HL-60 (cell line): ENCODE measurements at regions not wholly inside any gene's neighbourhood (a gene's known extent, or its start where the extent isn't known, plus 50 kb on each side); places are given as distances from the start of the nearest gene placed in this dataset.

ENCODE experiments used
- DNase-seq, 2 experiments: peaks; one replicate each; pipeline ENCODE4 v3.0.0-alpha.2; 2010 to 2020; ENCODE audit warnings: low read depth in 1 of 2, low spot score in 1 of 2
- H3K27ac ChIP-seq: fragments of 250-450 bp; sonication (Bioruptor Pico); replicated peaks from 2 replicates; pipeline ENCODE4 v1.5.1; 2020; ENCODE audit warnings: mild to moderate bottlenecking, moderate library complexity
- H3K27me3 ChIP-seq: fragments of 250-450 bp; sonication (Bioruptor Pico); 2 replicates; pipeline ENCODE4 v1.5.1; 2021; ENCODE audit warnings: mild to moderate bottlenecking, moderate library complexity; ENCODE audit not compliant: insufficient read depth, poor library complexity, severe bottlenecking
- H3K4me3 ChIP-seq: replicated peaks from 2 replicates; pipeline ENCODE4 v1.5.1; 2011; ENCODE audit warnings: mild to moderate bottlenecking, control low read depth, low read length; ENCODE audit not compliant: insufficient read depth
- CTCF ChIP-seq: IDR thresholded peaks from one replicate; pipeline ENCODE4 v1.5.1; 2011; ENCODE audit warnings: low read length, control low read depth, inconsistent platforms; ENCODE audit not compliant: insufficient read depth
- GABPA ChIP-seq: IDR thresholded peaks from 2 replicates; pipeline ENCODE4 v1.6.1; 2012; ENCODE audit warnings: low read depth
- POLR2AphosphoS5 ChIP-seq: IDR thresholded peaks from 2 replicates; pipeline ENCODE4 v1.6.1; 2012; ENCODE audit warnings: low read depth
- SPI1 ChIP-seq: IDR thresholded peaks from 2 replicates; pipeline ENCODE4 v1.6.1; 2012; ENCODE audit warnings: low read depth, mild to moderate bottlenecking, borderline replicate concordance
- TF ChIP-seq, protein P1 (sequence below): IDR thresholded peaks from 2 replicates; pipeline ENCODE4 v1.6.1; 2012; ENCODE audit warnings: low read depth; ENCODE audit not compliant: insufficient replicate concordance

DNA sequence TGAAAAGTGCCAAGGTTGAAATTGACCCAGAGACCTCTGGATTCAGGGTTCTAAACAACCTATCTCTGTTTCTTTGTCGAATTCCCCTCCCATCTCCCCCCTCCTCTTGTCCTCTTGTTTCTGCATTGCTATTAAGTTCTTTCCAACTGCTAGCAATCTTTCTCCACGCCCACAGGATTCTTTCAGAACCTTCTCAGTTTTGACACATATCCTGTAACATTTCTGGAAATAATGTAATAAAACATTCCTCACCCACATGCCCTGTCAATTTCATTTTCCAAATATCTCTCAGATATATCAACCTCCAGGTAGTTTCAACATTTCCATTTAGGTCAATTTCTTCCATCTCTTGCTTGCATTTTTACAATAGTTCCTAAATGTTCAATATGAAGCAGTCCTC is 1105.9 kb downstream of the ARAP2 start:
- TF ChIP-seq POLR2AphosphoS5: no peak
- TF ChIP-seq, protein P1, sequence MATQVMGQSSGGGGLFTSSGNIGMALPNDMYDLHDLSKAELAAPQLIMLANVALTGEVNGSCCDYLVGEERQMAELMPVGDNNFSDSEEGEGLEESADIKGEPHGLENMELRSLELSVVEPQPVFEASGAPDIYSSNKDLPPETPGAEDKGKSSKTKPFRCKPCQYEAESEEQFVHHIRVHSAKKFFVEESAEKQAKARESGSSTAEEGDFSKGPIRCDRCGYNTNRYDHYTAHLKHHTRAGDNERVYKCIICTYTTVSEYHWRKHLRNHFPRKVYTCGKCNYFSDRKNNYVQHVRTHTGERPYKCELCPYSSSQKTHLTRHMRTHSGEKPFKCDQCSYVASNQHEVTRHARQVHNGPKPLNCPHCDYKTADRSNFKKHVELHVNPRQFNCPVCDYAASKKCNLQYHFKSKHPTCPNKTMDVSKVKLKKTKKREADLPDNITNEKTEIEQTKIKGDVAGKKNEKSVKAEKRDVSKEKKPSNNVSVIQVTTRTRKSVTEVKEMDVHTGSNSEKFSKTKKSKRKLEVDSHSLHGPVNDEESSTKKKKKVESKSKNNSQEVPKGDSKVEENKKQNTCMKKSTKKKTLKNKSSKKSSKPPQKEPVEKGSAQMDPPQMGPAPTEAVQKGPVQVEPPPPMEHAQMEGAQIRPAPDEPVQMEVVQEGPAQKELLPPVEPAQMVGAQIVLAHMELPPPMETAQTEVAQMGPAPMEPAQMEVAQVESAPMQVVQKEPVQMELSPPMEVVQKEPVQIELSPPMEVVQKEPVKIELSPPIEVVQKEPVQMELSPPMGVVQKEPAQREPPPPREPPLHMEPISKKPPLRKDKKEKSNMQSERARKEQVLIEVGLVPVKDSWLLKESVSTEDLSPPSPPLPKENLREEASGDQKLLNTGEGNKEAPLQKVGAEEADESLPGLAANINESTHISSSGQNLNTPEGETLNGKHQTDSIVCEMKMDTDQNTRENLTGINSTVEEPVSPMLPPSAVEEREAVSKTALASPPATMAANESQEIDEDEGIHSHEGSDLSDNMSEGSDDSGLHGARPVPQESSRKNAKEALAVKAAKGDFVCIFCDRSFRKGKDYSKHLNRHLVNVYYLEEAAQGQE: no peak
- TF ChIP-seq SPI1: no peak
- TF ChIP-seq GABPA: no peak
- TF ChIP-seq CTCF: no peak
- Histone ChIP-seq H3K27ac (no peak overlapping the region), H3K27me3 (no peaks in the 10 kb centered on the region), H3K4me3 (no peak overlapping the region)
- DNase-seq: no peak

- DNase-seq: no peak
- Histone ChIP-seq H3K4me3 (no peak overlapping the region), H3K27me3 (no peaks in the 10 kb centered on the region), H3K27ac (no peak overlapping the region)
- TF ChIP-seq CTCF (no peak), SPI1 (no peak), POLR2AphosphoS5 (no peak), GABPA (no peak)
- TF ChIP-seq, protein P1: no peak
Observed at GRCh38 chr4:35147761-35148160, 1096.6 kb downstream of the ARAP2 start.

DNA sequence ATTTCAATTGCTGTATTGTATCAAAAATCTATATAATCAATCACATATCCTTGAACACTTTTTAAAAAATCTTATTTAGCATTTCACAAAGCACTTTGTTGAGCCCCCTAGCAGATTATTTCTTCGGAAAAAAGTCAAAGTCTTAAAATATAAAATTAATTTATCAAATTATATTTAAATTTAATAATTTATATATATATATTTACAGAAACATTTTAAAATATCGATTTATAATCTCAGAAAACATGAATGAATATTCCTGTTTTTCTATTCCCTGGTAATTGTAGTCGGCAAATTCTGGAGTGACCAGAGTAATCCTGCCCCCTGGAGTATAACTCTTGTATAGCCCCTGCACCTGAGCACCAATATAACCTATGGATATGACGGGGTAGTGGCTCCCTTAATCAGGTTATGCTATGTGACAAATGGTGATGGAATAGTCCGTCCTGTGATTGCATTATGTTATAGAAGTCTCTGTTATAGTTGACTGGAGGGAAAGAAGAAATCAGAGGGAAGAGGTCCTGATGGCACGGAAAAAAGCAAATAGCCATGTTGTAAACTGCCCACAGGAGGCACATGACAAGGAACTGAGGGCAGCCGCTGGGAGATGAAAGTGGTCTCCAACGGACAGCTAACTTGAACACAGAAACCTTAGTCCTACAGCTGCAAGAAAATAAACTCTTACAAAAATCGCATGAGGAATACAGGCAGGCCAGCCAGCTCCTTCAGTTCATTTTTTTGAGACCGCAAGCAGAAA is 1092.3 kb downstream of the ARAP2 start:
- Histone ChIP-seq H3K27me3 (no peaks in the 10 kb centered on the region), H3K27ac (no peak overlapping the region), H3K4me3 (no peak overlapping the region)
- TF ChIP-seq SPI1 (no peak), GABPA (no peak), CTCF (no peak), POLR2AphosphoS5 (no peak)
- TF ChIP-seq, protein P1: no peak
- no peak for DNase-seq
